ENCODE measurements at regions not wholly inside any gene's neighbourhood (a gene's known extent, or its start where the extent isn't known, plus 50 kb on each side); places are given as distances from the start of the nearest gene placed in this dataset.
A peak's percentile ranks its signal among the peaks of the same experiment; 100 is the strongest.
"Not testable (repeated sequence)": the region's sequence is repeated elsewhere in the genome, so short reads cannot be mapped to it uniquely, and the experiment has no call there.

- no peak for DNase-seq (ENCODE audit: low read depth in 3 of 3)
Measured at GRCh38 chr9:31418419-31418818, 966.0 kb upstream of the ACO1 start.

GRCh38 chr9:31443630-31444457 is 940.6 kb upstream of the ACO1 start:
- not testable (repeated sequence) for DNase-seq (ENCODE audit: low read depth in 3 of 3)

GRCh38 chr9:31445357-31445756 is 939.1 kb upstream of the ACO1 start:
- no peak for DNase-seq (ENCODE audit: low read depth in 3 of 3)

GRCh38 chr9:31445960-31446359 is 938.5 kb upstream of the ACO1 start:
- DNase-seq (ENCODE audit: low read depth in 3 of 3): no peak

- DNase-seq (ENCODE audit: low read depth in 3 of 3): no peak
Measured at GRCh38 chr9:31467075-31467474, 917.4 kb upstream of the ACO1 start.

GRCh38 chr9:31470051-31470450 is 914.4 kb upstream of the ACO1 start:
- DNase-seq (ENCODE audit: low read depth in 3 of 3): no peak

GRCh38 chr9:31471010-31471409 is 913.4 kb upstream of the ACO1 start:
- no peak for DNase-seq (ENCODE audit: low read depth in 3 of 3)

- no peak for DNase-seq (ENCODE audit: low read depth in 3 of 3)
Measured at GRCh38 chr9:31486630-31487029, 897.8 kb upstream of the ACO1 start.

GRCh38 chr9:31490551-31491106 is 893.8 kb upstream of the ACO1 start:
- DNase-seq (ENCODE audit: low read depth in 3 of 3): no peak

- DNase-seq (ENCODE audit: low read depth in 3 of 3): no peak
Measured at GRCh38 chr9:31492229-31492628, 892.2 kb upstream of the ACO1 start.

- DNase-seq (ENCODE audit: low read depth in 3 of 3): no peak
Measured at GRCh38 chr9:31500422-31500821, 884.0 kb upstream of the ACO1 start.

- DNase-seq (ENCODE audit: low read depth in 3 of 3): peak; percentile 3 to 26 (median 8)
Measured at GRCh38 chr9:31519011-31519410, 865.4 kb upstream of the ACO1 start.

- DNase-seq (ENCODE audit: low read depth in 3 of 3): no peak
Measured at GRCh38 chr9:31519424-31519823, 865.0 kb upstream of the ACO1 start.

- DNase-seq (ENCODE audit: low read depth in 3 of 3): no peak
Measured at GRCh38 chr9:31519826-31520225, 864.6 kb upstream of the ACO1 start.

GRCh38 chr9:31520301-31521085 is 864.0 kb upstream of the ACO1 start:
- DNase-seq (ENCODE audit: low read depth in 3 of 3): no peak

- DNase-seq (ENCODE audit: low read depth in 3 of 3): no peak
Measured at GRCh38 chr9:31535651-31536050, 848.8 kb upstream of the ACO1 start.

GRCh38 chr9:31536471-31536870 is 848.0 kb upstream of the ACO1 start:
- DNase-seq (ENCODE audit: low read depth in 3 of 3): no peak

- no peak for DNase-seq (ENCODE audit: low read depth in 3 of 3)
Measured at GRCh38 chr9:31541721-31542281, 842.6 kb upstream of the ACO1 start.

- peak in 1 of 3 experiments; percentile 1 for DNase-seq (ENCODE audit: low read depth in 3 of 3)
Measured at GRCh38 chr9:31542384-31543055, 841.9 kb upstream of the ACO1 start.

GRCh38 chr9:31554941-31555340 is 829.5 kb upstream of the ACO1 start:
- DNase-seq (ENCODE audit: low read depth in 3 of 3): no peak

GRCh38 chr9:31556667-31557463 is 827.6 kb upstream of the ACO1 start:
- DNase-seq (ENCODE audit: low read depth in 3 of 3): no peak

Data from stimulated activated CD4-positive, alpha-beta T cell treated with anti-CD3 and anti-CD28 coated beads, TNF-alpha, amount 100 ng/mL, for 24 hours (primary cell).